K562 (cell line): ENCODE measurements at regions not wholly inside any gene's neighbourhood (a gene's known extent, or its start where the extent isn't known, plus 50 kb on each side); places are given as distances from the start of the nearest gene placed in this dataset.

ENCODE experiments used
- NFIC ChIP-seq: fragments of 450-650 bp; IDR thresholded peaks from 2 replicates; pipeline ENCODE4 v1.6.1; 2017; ENCODE audit warnings: mild to moderate bottlenecking, inconsistent platforms
- RAD51 ChIP-seq: fragments of 450-650 bp; IDR thresholded peaks from 2 replicates; pipeline ENCODE4 v1.7.1; 2016; ENCODE audit warnings: low read depth, mild to moderate bottlenecking, borderline replicate concordance
- SIN3A ChIP-seq, 2 experiments: fragments of 150-350 bp in 1 of 2; IDR thresholded peaks; 2 replicates each; pipeline ENCODE4 v1.6.1; 2011 to 2016; ENCODE audit warnings: borderline replicate concordance in 2 of 2, low read depth in 2 of 2, low read length in 2 of 2, mild to moderate bottlenecking in 2 of 2, moderate library complexity in 2 of 2; ENCODE audit not compliant: control insufficient read depth in 1 of 2
- U2AF1 ChIP-seq: fragments of 200-400 bp; formaldehyde crosslinking; optimal IDR thresholded peaks from 2 replicates; pipeline ENCODE3; 2017; ENCODE audit warnings: mild to moderate bottlenecking, low read depth, low read length, moderate library complexity
- ZNF57 ChIP-seq: fragments of 450-650 bp; formaldehyde crosslinking; IDR thresholded peaks from 2 replicates; pipeline ENCODE4 v1.4.0; 2020; ENCODE audit warnings: mild to moderate bottlenecking, moderate library complexity
- TF ChIP-seq, protein P1 (sequence below): sonication (generic); formaldehyde crosslinking; IDR thresholded peaks from 2 replicates; pipeline ENCODE4 v1.8.0; 2022; ENCODE audit warnings: mild to moderate bottlenecking, missing genetic modification reagents
- TF ChIP-seq, protein P2 (sequence below): sonication (generic); formaldehyde crosslinking; IDR thresholded peaks from 2 replicates; pipeline ENCODE4 v1.5.0; 2020; ENCODE audit warnings: missing genetic modification reagents
- TF ChIP-seq, protein P3 (sequence below), 2 experiments: fragments of 450-650 bp in 1 of 2; sonication (generic) in 1 of 2; formaldehyde crosslinking in 1 of 2; IDR thresholded peaks; 2 replicates each; pipeline versions ENCODE4 v1.7.1 to v1.9.0; 2016 to 2022; ENCODE audit warnings: inconsistent platforms in 1 of 2, mild to moderate bottlenecking in 1 of 2, missing genetic modification reagents in 1 of 2
- TF ChIP-seq, protein P4 (sequence below): fragments of 250-450 bp; sonication (Bioruptor Pico); IDR thresholded peaks from 2 replicates; pipeline ENCODE4 v1.4.0; 2020; ENCODE audit warnings: mild to moderate bottlenecking, moderate library complexity, borderline replicate concordance

DNA sequence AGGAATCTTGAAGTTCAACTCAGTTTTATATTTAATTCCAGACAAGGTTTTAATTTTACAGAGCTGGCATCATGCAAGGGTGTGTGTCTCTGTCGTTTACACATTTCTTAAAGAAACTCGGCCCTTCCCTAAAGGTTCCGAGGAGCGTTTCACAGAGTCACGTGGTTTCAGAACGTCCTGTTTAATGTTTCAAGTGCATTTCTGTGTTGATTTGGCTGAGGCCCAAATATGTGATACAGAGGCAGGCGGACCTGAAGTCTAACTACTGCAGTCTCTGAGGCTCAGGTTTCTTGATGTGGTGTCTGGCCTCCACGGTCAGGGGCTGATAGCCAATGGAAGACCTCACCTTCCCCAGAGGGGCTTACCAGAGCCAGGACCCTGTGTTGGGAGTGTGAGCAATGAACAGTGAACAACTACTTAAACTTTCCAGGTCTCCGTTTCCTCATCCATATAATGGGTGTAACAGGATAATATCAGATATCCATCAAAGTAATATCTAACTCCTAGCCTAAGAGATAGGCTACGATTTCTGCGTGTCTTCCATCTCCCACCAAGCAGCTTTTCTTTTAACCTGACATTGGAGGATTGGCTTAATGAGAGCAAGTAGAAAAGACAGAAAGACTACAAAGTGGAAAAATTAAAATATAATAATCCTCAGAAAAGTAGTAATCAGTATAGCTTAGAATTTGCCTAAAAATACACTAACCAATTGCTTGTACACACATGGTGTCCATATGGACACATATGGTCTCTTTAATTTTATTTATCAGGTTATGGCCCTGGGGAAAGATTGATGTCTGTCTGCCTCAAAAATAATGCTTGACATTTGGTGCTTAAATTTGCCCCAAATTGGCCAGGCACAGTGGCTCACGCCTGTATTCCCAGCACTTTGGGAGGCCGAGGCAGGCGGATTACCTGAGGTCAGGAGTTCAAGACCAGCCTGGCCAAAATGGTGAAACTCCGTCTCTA lies 50.0 kb upstream of the TRIM2 start (continued):
- no peak for TF ChIP-seq SIN3A (IDR thresholded peaks at IDR 0.05; ENCODE audit: borderline replicate concordance in 2 of 2, control insufficient read depth in 1 of 2, low read depth in 2 of 2, low read length in 2 of 2)
- TF ChIP-seq RAD51, result peak; percentile 78
- 0 out of 2 replicates have a peak, but pooled peaks have one; percentile 40 for TF ChIP-seq NFIC
- no peak for TF ChIP-seq U2AF1
- TF ChIP-seq, protein P1, sequence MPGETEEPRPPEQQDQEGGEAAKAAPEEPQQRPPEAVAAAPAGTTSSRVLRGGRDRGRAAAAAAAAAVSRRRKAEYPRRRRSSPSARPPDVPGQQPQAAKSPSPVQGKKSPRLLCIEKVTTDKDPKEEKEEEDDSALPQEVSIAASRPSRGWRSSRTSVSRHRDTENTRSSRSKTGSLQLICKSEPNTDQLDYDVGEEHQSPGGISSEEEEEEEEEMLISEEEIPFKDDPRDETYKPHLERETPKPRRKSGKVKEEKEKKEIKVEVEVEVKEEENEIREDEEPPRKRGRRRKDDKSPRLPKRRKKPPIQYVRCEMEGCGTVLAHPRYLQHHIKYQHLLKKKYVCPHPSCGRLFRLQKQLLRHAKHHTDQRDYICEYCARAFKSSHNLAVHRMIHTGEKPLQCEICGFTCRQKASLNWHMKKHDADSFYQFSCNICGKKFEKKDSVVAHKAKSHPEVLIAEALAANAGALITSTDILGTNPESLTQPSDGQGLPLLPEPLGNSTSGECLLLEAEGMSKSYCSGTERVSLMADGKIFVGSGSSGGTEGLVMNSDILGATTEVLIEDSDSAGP (CRISPR knock-in tag), result no peak
- TF ChIP-seq, protein P2, sequence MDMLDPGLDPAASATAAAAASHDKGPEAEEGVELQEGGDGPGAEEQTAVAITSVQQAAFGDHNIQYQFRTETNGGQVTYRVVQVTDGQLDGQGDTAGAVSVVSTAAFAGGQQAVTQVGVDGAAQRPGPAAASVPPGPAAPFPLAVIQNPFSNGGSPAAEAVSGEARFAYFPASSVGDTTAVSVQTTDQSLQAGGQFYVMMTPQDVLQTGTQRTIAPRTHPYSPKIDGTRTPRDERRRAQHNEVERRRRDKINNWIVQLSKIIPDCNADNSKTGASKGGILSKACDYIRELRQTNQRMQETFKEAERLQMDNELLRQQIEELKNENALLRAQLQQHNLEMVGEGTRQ, result peak; percentile 49
- TF ChIP-seq, protein P3, sequence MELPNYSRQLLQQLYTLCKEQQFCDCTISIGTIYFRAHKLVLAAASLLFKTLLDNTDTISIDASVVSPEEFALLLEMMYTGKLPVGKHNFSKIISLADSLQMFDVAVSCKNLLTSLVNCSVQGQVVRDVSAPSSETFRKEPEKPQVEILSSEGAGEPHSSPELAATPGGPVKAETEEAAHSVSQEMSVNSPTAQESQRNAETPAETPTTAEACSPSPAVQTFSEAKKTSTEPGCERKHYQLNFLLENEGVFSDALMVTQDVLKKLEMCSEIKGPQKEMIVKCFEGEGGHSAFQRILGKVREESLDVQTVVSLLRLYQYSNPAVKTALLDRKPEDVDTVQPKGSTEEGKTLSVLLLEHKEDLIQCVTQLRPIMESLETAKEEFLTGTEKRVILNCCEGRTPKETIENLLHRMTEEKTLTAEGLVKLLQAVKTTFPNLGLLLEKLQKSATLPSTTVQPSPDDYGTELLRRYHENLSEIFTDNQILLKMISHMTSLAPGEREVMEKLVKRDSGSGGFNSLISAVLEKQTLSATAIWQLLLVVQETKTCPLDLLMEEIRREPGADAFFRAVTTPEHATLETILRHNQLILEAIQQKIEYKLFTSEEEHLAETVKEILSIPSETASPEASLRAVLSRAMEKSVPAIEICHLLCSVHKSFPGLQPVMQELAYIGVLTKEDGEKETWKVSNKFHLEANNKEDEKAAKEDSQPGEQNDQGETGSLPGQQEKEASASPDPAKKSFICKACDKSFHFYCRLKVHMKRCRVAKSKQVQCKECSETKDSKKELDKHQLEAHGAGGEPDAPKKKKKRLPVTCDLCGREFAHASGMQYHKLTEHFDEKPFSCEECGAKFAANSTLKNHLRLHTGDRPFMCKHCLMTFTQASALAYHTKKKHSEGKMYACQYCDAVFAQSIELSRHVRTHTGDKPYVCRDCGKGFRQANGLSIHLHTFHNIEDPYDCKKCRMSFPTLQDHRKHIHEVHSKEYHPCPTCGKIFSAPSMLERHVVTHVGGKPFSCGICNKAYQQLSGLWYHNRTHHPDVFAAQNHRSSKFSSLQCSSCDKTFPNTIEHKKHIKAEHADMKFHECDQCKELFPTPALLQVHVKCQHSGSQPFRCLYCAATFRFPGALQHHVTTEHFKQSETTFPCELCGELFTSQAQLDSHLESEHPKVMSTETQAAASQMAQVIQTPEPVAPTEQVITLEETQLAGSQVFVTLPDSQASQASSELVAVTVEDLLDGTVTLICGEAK (IDR thresholded peaks at IDR 0.05), result no peak
- TF ChIP-seq, protein P3 (CRISPR knock-in tag; IDR thresholded peaks at IDR 0.05), result no peak
- TF ChIP-seq, protein P4, sequence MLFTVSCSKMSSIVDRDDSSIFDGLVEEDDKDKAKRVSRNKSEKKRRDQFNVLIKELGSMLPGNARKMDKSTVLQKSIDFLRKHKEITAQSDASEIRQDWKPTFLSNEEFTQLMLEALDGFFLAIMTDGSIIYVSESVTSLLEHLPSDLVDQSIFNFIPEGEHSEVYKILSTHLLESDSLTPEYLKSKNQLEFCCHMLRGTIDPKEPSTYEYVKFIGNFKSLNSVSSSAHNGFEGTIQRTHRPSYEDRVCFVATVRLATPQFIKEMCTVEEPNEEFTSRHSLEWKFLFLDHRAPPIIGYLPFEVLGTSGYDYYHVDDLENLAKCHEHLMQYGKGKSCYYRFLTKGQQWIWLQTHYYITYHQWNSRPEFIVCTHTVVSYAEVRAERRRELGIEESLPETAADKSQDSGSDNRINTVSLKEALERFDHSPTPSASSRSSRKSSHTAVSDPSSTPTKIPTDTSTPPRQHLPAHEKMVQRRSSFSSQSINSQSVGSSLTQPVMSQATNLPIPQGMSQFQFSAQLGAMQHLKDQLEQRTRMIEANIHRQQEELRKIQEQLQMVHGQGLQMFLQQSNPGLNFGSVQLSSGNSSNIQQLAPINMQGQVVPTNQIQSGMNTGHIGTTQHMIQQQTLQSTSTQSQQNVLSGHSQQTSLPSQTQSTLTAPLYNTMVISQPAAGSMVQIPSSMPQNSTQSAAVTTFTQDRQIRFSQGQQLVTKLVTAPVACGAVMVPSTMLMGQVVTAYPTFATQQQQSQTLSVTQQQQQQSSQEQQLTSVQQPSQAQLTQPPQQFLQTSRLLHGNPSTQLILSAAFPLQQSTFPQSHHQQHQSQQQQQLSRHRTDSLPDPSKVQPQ (CRISPR knock-in tag), result no peak
- no peak for TF ChIP-seq ZNF57 (CRISPR knock-in tag)
